ENCODE measurements at regions not wholly inside any gene's neighbourhood (a gene's known extent, or its start where the extent isn't known, plus 50 kb on each side); places are given as distances from the start of the nearest gene placed in this dataset.
"Not testable (repeated sequence)": the region's sequence is repeated elsewhere in the genome, so short reads cannot be mapped to it uniquely, and the experiment has no call there.

GRCh38 chr5:125456005-125456404, 709.6 kb upstream of the ZNF608 start:
- intact Hi-C loops (cut with DNase I); ATAC-seq; DNase-seq (ENCODE audit: missing footprints): not testable (repeated sequence)

DNA sequence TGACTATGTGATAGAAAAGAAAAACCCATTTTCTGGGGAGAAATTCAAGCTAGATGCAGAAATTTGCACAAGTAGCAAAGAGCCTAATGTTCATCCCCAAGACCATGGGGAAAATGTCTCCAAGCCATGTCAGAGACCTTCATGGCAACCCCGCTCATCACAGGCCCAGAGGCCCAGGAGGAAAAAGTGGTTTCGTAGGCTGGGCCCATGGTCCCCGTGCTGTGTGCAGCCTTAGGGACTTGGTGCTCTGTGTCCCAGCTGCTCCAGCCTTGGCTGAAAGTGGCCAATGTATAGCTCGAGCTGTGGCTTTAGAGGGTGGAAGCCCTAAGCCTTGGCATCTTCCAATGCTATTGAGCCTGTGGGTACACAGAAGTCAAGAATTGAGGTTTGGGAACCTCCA, 711.2 kb upstream of the ZNF608 start:
- intact Hi-C loops (cut with DNase I), result no loop called here
- DNase-seq (ENCODE audit: missing footprints) (no peak), ATAC-seq (no peak)

GRCh38 chr5:125458949-125459348, 712.5 kb upstream of the ZNF608 start:
- ATAC-seq; intact Hi-C loops (cut with DNase I); DNase-seq (ENCODE audit: missing footprints): not testable (repeated sequence)

- no peak for ATAC-seq
- intact Hi-C loops (cut with DNase I), result no loop called here
- DNase-seq (ENCODE audit: missing footprints), result no peak
Observed at GRCh38 chr5:125461641-125462072, 715.2 kb upstream of the ZNF608 start.

DNA sequence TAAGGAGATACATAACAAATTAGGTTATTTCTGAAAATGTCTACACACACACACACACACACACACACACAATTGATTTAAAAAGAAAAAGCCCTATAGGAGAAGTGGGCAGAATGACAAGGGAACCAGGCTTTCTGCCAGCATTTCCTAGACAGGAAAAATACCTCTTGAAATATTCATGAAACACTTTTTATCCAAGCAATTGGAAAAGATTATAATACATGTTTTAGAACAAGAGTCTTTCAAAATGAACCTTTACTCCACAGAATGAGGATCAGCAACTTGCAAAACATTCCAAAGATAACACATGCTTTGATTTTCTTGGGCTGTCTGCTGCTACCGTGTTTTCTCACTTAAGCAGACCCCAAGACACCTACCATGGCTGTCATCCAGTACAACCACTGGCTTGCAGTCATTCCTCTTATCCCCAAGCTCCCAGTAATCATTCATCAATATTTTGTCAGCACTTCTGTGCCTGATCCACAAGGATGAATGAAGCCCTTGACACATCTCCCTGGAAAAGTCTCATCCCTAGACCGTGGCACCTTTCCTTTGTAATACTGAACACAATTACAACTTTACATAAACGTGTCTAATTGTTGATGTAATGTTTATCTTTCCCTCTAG, 717.1 kb upstream of the ZNF608 start:
- DNase-seq (ENCODE audit: missing footprints), result no peak
- no peak for ATAC-seq
- intact Hi-C loops (cut with DNase I), result no loop called here

- DNase-seq (ENCODE audit: missing footprints) (no peak), ATAC-seq (no peak)
- intact Hi-C loops (cut with DNase I), result no loop called here
Observed at GRCh38 chr5:125464847-125465432, 718.5 kb upstream of the ZNF608 start.

GRCh38 chr5:125465703-125466102, 719.3 kb upstream of the ZNF608 start:
- ATAC-seq, result no peak
- no peak for DNase-seq (ENCODE audit: missing footprints)
- intact Hi-C loops (cut with DNase I), result no loop called here

DNA sequence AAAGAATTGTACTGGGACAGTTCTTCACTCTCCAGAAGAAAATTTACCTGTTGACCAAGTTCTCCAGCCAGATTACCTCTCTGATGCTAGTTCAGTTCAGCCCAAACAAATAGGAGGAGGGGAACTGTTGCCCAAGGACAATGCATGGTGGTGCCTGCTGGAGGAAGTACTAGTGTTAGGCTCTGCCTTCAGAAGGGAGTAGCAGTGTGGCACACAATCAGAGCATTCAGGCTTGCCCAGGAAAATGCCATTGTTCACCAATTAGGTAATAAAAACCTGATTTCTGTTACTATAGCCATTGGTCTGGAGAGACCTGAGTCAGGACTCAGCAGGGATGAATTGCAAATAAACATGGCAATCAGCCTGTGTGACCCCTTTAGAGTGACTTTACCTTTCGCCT, 720.8 kb upstream of the ZNF608 start:
- no peak for ATAC-seq
- intact Hi-C loops (cut with DNase I), result no loop called here
- no peak for DNase-seq (ENCODE audit: missing footprints)

DNA sequence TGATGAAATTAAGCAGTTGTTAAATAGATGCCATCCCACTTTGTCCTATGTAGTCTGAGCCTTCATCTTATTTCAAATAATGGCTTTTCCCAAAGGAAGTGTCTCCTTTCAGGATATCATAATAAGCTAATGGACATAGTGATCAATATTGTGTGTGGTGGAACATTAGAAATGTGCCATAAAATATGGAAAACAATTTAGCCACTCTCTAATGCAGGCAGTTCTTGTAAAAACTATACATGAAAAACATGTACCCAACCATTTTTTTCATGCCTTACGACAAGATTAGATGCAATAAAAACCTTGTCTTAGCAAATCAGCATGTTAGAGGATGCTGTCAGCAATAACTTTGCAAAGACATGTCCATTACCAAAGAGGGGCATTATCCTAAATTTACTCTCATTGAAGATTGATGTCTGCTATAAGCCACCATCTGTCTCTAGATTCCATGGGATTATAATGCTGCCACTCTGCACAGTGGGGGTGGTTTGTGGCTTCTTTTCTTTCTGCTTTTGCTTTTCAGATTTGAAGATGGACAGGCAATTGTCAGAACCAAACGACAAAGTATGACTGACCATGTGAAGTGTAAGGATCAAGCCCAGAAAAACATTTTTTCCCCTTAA, 724.0 kb upstream of the ZNF608 start:
- intact Hi-C loops (cut with DNase I), result no loop called here
- no peak for DNase-seq (ENCODE audit: missing footprints)
- ATAC-seq, result no peak

DNA sequence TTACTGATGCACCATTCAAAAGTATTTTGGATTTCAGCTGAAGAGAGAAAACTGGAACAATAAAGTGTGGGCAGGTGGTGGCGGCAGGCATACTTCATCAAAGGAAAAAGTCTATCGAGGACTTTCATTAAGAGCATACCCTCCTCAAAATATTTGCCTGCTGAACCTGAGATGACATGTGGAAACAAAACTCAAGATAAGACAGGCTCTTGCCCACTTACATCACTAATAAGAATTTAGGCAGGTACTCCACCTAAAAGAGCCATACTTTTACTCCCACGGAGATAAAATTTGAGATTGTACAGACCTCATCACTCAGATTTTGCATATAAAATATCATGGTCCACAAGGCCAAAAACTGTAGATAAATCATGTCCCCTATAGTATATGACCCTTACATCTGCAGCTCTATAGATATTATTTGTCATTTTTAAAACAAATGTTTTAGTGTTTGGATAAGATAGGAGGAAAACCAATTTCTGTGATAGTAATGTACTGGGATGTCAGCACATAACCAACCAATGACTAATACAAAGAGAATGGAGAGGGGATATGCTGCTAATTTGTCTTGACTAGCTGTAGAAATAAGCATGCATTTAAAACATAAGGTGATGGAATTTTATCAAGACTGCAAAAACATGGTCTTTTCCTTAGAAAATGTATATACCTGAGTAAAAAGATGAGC, 730.6 kb upstream of the ZNF608 start:
- no peak for ATAC-seq
- DNase-seq (ENCODE audit: missing footprints), result no peak
- intact Hi-C loops (cut with DNase I), result no loop called here

GRCh38 chr5:125477586-125477975, 731.1 kb upstream of the ZNF608 start:
- intact Hi-C loops (cut with DNase I), result no loop called here
- ATAC-seq, result no peak
- DNase-seq (ENCODE audit: missing footprints), result no peak

DNA sequence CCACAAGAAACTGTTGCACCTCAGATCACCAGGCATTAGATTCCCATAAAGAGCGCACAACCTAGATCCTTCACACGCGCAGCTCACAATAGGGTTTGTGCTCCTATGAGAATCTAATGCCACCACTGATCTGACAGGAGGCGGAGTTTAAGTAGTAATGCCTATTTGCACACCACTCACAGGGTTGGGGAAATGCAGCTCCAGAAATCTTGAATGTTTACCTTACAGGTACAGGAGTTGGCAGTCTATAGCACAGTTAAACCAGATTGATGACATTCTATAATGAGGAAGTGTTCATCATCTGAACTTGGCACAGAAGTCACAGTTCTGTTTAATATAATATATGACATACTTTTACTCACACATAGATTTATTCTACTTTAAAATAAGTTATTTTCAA, 732.2 kb upstream of the ZNF608 start:
- DNase-seq (ENCODE audit: missing footprints) (no peak), ATAC-seq (no peak)
- intact Hi-C loops (cut with DNase I), result no loop called here

- no peak for ATAC-seq
- intact Hi-C loops (cut with DNase I), result no loop called here
- no peak for DNase-seq (ENCODE audit: missing footprints)
Observed at GRCh38 chr5:125480911-125481310, 734.5 kb upstream of the ZNF608 start.

DNA sequence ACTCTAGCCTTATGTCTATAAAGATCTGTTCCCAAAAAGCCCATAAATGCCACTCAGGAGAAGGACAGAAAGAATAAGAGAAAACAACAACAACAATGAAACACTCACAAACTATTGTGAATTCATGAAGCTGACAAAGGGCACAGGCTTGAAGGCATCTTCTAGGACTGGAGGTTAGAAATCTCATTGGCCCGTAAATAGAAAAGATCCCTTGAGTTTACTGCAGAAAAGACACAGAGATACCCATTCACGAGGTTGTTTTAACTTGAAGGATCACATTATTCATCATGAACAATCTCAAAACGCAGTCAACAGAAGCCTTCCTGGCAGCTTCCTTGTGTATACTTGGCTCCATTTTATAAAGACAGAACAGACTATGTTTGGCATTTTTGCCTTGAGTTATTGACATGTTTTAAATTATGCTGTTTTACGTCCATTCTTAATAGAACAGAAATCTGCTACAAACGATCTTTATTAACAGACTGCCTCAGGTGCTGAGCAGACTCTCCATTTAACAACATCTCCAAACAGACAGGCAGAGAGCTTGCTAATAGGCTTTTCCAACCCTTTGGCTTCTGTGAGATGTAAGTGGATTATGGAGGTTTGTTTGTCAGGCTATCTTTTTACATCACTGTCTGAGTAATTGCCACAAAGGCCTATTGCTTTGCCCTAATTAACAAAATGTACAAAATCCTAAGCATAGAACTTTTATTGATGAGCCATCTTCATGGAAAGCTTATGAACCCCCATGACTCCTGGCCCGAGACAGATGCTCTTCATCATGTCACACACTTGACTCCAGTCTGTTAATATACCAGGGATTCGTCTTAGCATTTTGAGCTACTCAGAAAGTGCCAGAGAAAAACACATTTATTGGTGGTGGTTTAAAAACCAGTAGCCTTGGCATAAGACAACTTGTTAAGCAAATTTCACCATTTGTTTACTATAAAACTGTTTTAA, 735.3 kb upstream of the ZNF608 start:
- no peak for DNase-seq (ENCODE audit: missing footprints)
- no peak for ATAC-seq
- intact Hi-C loops (cut with DNase I), result no loop called here

DNA sequence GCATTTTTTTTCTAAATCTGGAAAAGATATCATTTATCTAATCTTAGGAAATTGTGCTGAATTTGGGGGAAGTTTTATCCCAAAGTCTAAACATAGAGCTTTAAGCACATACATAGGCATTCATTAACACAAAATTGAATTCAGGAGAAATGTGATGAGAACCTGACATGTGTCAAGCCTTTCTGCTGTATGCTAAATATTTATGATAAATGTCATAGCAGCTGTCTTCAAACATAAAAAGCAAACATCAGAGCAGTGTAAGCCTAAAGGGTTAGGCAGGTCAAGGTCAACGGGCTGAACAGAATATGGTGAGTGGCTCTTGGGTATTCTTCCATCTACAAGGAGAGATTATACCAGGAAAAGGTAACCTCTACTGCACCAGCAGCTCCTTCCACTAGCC, 737.2 kb upstream of the ZNF608 start:
- DNase-seq (ENCODE audit: missing footprints) (no peak), ATAC-seq (no peak)
- intact Hi-C loops (cut with DNase I), result no loop called here

DNA sequence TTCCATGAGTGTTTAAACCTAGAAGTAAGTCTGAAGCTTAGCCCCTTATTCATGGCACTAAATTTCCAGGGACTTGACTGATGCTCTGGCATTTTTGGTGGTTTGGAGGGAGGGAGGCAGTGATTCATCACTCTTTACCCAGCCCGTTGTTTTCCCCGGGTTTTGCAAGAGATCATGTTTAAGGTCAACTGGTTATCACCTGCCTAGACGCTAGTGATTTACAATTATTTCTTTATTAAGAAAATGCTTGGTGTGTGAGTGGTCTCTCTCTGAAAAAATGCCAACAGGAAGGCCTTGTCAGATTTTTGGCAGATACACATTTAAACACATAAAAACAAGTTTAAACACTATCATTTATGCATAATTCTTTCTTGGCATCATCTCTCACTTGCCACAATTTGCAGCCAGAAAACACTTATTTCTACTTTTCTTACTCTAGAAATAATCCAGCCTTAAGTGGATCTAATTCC, 737.9 kb upstream of the ZNF608 start:
- DNase-seq (ENCODE audit: missing footprints), result no peak
- ATAC-seq, result peak; percentile 42

GRCh38 chr5:125484742-125485641, 738.6 kb upstream of the ZNF608 start:
- DNase-seq (ENCODE audit: missing footprints) (peak; percentile 75), ATAC-seq (peak; percentile 92)
- intact Hi-C loops (cut with DNase I), result no loop called here

More for the DNA sequence above, 737.9 kb upstream of the ZNF608 start:
- intact Hi-C loops (cut with DNase I), result no loop called here

GRCh38 chr5:125485771-125486170, 739.3 kb upstream of the ZNF608 start:
- ATAC-seq, result no peak
- no peak for DNase-seq (ENCODE audit: missing footprints)
- intact Hi-C loops (cut with DNase I), result no loop called here
